HEK293 (cell line): ENCODE measurements at regions not wholly inside any gene's neighbourhood (a gene's known extent, or its start where the extent isn't known, plus 50 kb on each side); places are given as distances from the start of the nearest gene placed in this dataset.

Experiments used
- CTCF ChIA-PET: fragments of 350-600 bp; formaldehyde crosslinking; extraction: SDS; loops from one replicate; lab custom pipeline; 2021; ENCODE audit warnings: antibody characterized with exemption; lab: Yijun Ruan, JAX
- POLR2A ChIA-PET: fragments of 300-600 bp; formaldehyde crosslinking; extraction: SDS; loops from one replicate; lab custom pipeline; 2020; ENCODE audit warnings: antibody characterized with exemption, inconsistent platforms; lab: Yijun Ruan, JAX
- H3K27ac ChIP-seq: fragments of 200-500 bp; sonication (Bioruptor generic); 2 replicates; pipeline ENCODE4 v1.5.1; 2014; ENCODE audit warnings: low read depth, low read length, control low read depth, inconsistent platforms; ENCODE audit errors: extremely low read depth
- H3K36me3 ChIP-seq, 2 experiments: fragments of 200-500 bp in 1 of 2; sonication (Bioruptor generic) in 1 of 2; 1 replicate in 1 of 2; 2 replicates in 1 of 2; pipeline ENCODE4 v1.5.1; 2014 to 2017; ENCODE audit warnings: inconsistent platforms in 2 of 2, low read length in 2 of 2; ENCODE audit not compliant: control insufficient read depth in 2 of 2, insufficient read depth in 1 of 2
- H3K4me1 ChIP-seq: fragments of 200-500 bp; sonication (Bioruptor generic); 2 replicates; pipeline ENCODE4 v1.5.1; 2014; ENCODE audit warnings: mild to moderate bottlenecking, low read length, inconsistent platforms; ENCODE audit not compliant: control insufficient read depth, insufficient read depth
- H3K4me3 ChIP-seq: 2 replicates; pipeline ENCODE4 v1.5.1; 2011; ENCODE audit warnings: low read depth, mild to moderate bottlenecking, control low read depth, low read length, moderate library complexity
- H3K9me3 ChIP-seq: fragments of 200-500 bp; sonication (Bioruptor generic); 2 replicates; pipeline ENCODE4 v1.5.1; 2014; ENCODE audit warnings: low read depth, low read length, inconsistent platforms; ENCODE audit not compliant: control insufficient read depth, insufficient read depth
- BCL11A ChIP-seq: fragments of 450-650 bp; formaldehyde crosslinking; IDR thresholded peaks from 2 replicates; pipeline ENCODE4 v1.5.1; 2016; ENCODE audit warnings: low read depth, missing biosample characterization, missing genetic modification characterization
- FEZF1 ChIP-seq: fragments of 450-650 bp; formaldehyde crosslinking; IDR thresholded peaks from 2 replicates; pipeline ENCODE4 v1.5.1; 2016; ENCODE audit warnings: missing biosample characterization, missing genetic modification characterization
- GLI4 ChIP-seq: fragments of 450-650 bp; formaldehyde crosslinking; IDR thresholded peaks from 2 replicates; pipeline ENCODE4 v1.5.1; 2016; ENCODE audit warnings: missing biosample characterization, missing genetic modification characterization
- IKZF3 ChIP-seq: fragments of 450-650 bp; IDR thresholded peaks from 2 replicates; pipeline ENCODE4 v1.5.0; 2018; ENCODE audit warnings: missing biosample characterization, mild to moderate bottlenecking, missing genetic modification characterization, moderate library complexity
- KLF10 ChIP-seq: fragments of 450-650 bp; IDR thresholded peaks from 2 replicates; pipeline ENCODE4 v1.5.1; 2018; ENCODE audit warnings: missing biosample characterization, mild to moderate bottlenecking, missing genetic modification characterization
- MYNN ChIP-seq: fragments of 450-650 bp; formaldehyde crosslinking; IDR thresholded peaks from 2 replicates; pipeline ENCODE4 v1.5.1; 2016; ENCODE audit warnings: missing biosample characterization, missing genetic modification characterization, borderline replicate concordance
- SP2 ChIP-seq: fragments of 450-650 bp; formaldehyde crosslinking; IDR thresholded peaks from 2 replicates; pipeline ENCODE4 v1.5.1; 2016; ENCODE audit warnings: missing biosample characterization, missing genetic modification characterization
- ZIC2 ChIP-seq: fragments of 450-650 bp; formaldehyde crosslinking; IDR thresholded peaks from 2 replicates; pipeline ENCODE4 v1.5.1; 2016; ENCODE audit warnings: missing biosample characterization, missing genetic modification characterization
- ZNF221 ChIP-seq: fragments of 450-650 bp; formaldehyde crosslinking; IDR thresholded peaks from 2 replicates; pipeline ENCODE4 v1.5.1; 2017; ENCODE audit warnings: missing biosample characterization, missing genetic modification characterization, borderline replicate concordance
- ZNF354C ChIP-seq: fragments of 450-650 bp; formaldehyde crosslinking; IDR thresholded peaks from 2 replicates; pipeline ENCODE4 v1.5.1; 2016; ENCODE audit warnings: missing biosample characterization, missing genetic modification characterization, low read depth, borderline replicate concordance
- ZNF37A ChIP-seq: fragments of 450-650 bp; IDR thresholded peaks from 2 replicates; pipeline ENCODE4 v1.5.1; 2018; ENCODE audit warnings: missing biosample characterization, missing genetic modification characterization
- ZNF426 ChIP-seq: fragments of 450-650 bp; formaldehyde crosslinking; IDR thresholded peaks from 2 replicates; pipeline ENCODE4 v1.5.1; 2017; ENCODE audit warnings: missing biosample characterization, missing genetic modification characterization, mild to moderate bottlenecking, inconsistent platforms, moderate library complexity
- ZNF514 ChIP-seq: fragments of 450-650 bp; formaldehyde crosslinking; IDR thresholded peaks from 2 replicates; pipeline ENCODE4 v1.5.1; 2016; ENCODE audit warnings: missing biosample characterization, missing genetic modification characterization
- ZNF621 ChIP-seq: fragments of 450-650 bp; formaldehyde crosslinking; IDR thresholded peaks from 2 replicates; pipeline ENCODE4 v1.5.1; 2017; ENCODE audit warnings: missing biosample characterization, missing genetic modification characterization
- ZNF660 ChIP-seq: fragments of 450-650 bp; IDR thresholded peaks from 2 replicates; pipeline ENCODE4 v1.5.1; 2018; ENCODE audit warnings: missing biosample characterization, mild to moderate bottlenecking, missing genetic modification characterization
- ZNF777 ChIP-seq: fragments of 450-650 bp; formaldehyde crosslinking; IDR thresholded peaks from 2 replicates; pipeline ENCODE4 v1.5.1; 2017; ENCODE audit warnings: missing biosample characterization, missing genetic modification characterization, borderline replicate concordance
- ZNF791 ChIP-seq: fragments of 450-650 bp; formaldehyde crosslinking; IDR thresholded peaks from 2 replicates; pipeline ENCODE4 v1.5.1; 2016; ENCODE audit warnings: missing biosample characterization, missing genetic modification characterization
- ZSCAN16 ChIP-seq: fragments of 450-650 bp; formaldehyde crosslinking; IDR thresholded peaks from 2 replicates; pipeline ENCODE4 v1.5.1; 2016; ENCODE audit warnings: missing biosample characterization, missing genetic modification characterization
- ZXDB ChIP-seq: fragments of 450-650 bp; formaldehyde crosslinking; IDR thresholded peaks from 2 replicates; pipeline ENCODE4 v1.5.1; 2016; ENCODE audit warnings: missing biosample characterization, missing genetic modification characterization
- TF ChIP-seq, protein P1 (sequence below): IDR thresholded peaks from 2 replicates; pipeline ENCODE4 v1.6.1; 2011; ENCODE audit warnings: mild to moderate bottlenecking, low read depth, low read length, borderline replicate concordance
- TF ChIP-seq, protein P2 (sequence below): fragments of 450-650 bp; formaldehyde crosslinking; IDR thresholded peaks from 2 replicates; pipeline ENCODE4 v1.5.1; 2017; ENCODE audit warnings: missing biosample characterization, missing genetic modification characterization
- TF ChIP-seq, protein P3 (sequence below): fragments of 450-650 bp; formaldehyde crosslinking; IDR thresholded peaks from 2 replicates; pipeline ENCODE4 v1.5.1; 2016; ENCODE audit warnings: missing biosample characterization, missing genetic modification characterization
- TF ChIP-seq, protein P4 (sequence below): fragments of 450-650 bp; formaldehyde crosslinking; conservative IDR thresholded peaks from 2 replicates; pipeline ENCODE4 v1.5.1; 2016; ENCODE audit warnings: low read depth, missing biosample characterization, missing genetic modification characterization
- TF ChIP-seq, protein P5 (sequence below): fragments of 450-650 bp; formaldehyde crosslinking; IDR thresholded peaks from 2 replicates; pipeline ENCODE4 v1.5.1; 2016; ENCODE audit warnings: missing biosample characterization, missing genetic modification characterization
- TF ChIP-seq, protein P6 (sequence below): fragments of 450-650 bp; formaldehyde crosslinking; IDR thresholded peaks from 2 replicates; pipeline ENCODE4 v1.5.1; 2017; ENCODE audit warnings: missing biosample characterization, missing genetic modification characterization

DNA sequence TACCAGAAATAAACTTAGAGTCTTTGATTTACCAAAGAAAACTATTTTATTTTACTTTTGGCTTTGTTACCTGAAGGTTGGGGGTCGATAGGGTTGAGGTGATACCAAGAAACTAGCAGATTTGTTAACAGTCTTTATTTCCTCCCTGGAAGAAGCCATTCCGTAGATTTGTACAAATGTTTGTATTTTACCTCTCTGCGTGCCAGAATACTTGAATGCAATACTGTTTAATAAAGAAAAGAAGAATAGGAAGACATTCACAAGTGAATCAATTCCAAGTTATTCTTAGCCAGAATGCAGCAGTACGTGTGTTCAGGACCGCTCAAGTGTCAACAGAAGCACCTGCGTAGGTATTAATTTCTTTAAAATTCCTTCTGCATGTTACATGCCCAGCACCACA, 260.3 kb upstream of the TENM3 start (continued):
- TF ChIP-seq ZNF660: no peak
- TF ChIP-seq, protein P1, sequence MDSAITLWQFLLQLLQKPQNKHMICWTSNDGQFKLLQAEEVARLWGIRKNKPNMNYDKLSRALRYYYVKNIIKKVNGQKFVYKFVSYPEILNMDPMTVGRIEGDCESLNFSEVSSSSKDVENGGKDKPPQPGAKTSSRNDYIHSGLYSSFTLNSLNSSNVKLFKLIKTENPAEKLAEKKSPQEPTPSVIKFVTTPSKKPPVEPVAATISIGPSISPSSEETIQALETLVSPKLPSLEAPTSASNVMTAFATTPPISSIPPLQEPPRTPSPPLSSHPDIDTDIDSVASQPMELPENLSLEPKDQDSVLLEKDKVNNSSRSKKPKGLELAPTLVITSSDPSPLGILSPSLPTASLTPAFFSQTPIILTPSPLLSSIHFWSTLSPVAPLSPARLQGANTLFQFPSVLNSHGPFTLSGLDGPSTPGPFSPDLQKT: no peak
- no peak for TF ChIP-seq ZIC2 (tag by site-specific recombination)
- no peak for TF ChIP-seq ZNF777 (tag by site-specific recombination)
- no peak for TF ChIP-seq KLF10 (tag by site-specific recombination)
- TF ChIP-seq, protein P2, sequence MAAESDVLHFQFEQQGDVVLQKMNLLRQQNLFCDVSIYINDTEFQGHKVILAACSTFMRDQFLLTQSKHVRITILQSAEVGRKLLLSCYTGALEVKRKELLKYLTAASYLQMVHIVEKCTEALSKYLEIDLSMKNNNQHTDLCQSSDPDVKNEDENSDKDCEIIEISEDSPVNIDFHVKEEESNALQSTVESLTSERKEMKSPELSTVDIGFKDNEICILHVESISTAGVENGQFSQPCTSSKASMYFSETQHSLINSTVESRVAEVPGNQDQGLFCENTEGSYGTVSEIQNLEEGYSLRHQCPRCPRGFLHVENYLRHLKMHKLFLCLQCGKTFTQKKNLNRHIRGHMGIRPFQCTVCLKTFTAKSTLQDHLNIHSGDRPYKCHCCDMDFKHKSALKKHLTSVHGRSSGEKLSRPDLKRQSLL (tag by site-specific recombination): no peak
- TF ChIP-seq ZNF514: no peak
- TF ChIP-seq ZSCAN16 (tag by site-specific recombination): no peak

DNA sequence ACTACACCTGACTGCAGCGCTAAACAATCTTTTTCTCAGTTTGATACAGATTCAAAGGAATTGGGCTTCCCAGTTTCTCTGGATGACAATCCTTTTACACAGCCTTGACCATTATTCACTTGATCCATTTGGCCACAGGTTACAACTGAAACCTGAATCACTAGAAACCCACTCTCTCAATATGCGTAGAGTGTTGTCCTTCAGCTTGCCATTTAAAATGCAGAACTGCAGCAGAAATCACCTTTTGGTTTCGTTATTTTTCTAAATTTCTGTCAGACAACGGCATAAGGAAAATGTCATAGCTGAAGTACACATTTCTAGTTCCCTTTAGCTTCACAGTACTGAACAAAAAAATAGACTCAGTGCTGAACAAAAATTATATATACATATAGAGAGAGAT, 255.8 kb upstream of the TENM3 start:
- Histone ChIP-seq H3K4me1 (peaks cover 7% of the 10 kb centered on the region; the same call in 1 of the 2 replicates), H3K36me3 (no peaks in the 10 kb centered on the region), H3K4me3 (no peak overlapping the region), H3K9me3 (no peaks in the 10 kb centered on the region), H3K27ac (no peak overlapping the region)
- ChIA-PET CTCF (no interaction called here), POLR2A (no interaction called here)
- TF ChIP-seq ZNF621 (tag by site-specific recombination) (no peak), BCL11A (tag by site-specific recombination) (no peak), ZNF514 (no peak), ZNF221 (tag by site-specific recombination) (no peak), GLI4 (tag by site-specific recombination) (no peak), ZNF426 (tag by site-specific recombination) (no peak)
- TF ChIP-seq, protein P3, sequence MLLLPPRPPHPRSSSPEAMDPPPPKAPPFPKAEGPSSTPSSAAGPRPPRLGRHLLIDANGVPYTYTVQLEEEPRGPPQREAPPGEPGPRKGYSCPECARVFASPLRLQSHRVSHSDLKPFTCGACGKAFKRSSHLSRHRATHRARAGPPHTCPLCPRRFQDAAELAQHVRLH (tag by site-specific recombination): no peak
- TF ChIP-seq, protein P4, sequence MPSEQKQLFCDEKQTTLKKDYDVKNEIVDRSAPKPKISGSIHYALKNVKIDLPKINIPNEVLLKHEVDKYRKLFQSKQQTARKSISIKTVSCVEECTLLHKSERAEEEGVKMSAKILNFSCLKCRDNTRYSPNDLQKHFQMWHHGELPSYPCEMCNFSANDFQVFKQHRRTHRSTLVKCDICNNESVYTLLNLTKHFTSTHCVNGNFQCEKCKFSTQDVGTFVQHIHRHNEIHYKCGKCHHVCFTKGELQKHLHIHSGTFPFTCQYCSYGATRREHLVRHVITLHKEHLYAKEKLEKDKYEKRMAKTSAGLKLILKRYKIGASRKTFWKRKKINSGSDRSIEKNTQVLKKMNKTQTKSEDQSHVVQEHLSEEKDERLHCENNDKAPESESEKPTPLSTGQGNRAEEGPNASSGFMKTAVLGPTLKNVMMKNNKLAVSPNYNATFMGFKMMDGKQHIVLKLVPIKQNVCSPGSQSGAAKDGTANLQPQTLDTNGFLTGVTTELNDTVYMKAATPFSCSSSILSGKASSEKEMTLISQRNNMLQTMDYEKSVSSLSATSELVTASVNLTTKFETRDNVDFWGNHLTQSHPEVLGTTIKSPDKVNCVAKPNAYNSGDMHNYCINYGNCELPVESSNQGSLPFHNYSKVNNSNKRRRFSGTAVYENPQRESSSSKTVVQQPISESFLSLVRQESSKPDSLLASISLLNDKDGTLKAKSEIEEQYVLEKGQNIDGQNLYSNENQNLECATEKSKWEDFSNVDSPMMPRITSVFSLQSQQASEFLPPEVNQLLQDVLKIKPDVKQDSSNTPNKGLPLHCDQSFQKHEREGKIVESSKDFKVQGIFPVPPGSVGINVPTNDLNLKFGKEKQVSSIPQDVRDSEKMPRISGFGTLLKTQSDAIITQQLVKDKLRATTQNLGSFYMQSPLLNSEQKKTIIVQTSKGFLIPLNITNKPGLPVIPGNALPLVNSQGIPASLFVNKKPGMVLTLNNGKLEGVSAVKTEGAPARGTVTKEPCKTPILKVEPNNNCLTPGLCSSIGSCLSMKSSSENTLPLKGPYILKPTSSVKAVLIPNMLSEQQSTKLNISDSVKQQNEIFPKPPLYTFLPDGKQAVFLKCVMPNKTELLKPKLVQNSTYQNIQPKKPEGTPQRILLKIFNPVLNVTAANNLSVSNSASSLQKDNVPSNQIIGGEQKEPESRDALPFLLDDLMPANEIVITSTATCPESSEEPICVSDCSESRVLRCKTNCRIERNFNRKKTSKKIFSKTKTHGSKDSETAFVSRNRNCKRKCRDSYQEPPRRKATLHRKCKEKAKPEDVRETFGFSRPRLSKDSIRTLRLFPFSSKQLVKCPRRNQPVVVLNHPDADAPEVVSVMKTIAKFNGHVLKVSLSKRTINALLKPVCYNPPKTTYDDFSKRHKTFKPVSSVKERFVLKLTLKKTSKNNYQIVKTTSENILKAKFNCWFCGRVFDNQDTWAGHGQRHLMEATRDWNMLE (tag by site-specific recombination): no peak

DNA sequence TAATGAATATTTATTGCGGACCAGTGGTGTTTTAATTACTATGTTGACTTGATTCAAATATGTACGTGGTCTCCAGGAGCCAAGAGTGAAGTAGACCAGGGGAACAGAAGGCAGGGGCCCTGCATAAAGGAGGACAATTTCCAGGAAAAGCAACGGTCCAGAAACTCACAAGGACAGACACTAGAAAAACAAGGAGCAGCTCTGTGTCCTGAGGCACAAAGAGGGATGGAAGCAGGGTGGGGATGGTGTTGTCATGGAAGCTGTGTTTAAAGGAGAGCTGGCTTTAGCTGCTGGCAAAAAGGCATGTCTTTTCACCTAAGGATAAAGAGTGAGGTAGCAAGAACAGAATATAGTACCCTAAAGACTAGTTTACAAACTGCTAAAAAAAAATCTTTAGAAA, 254.1 kb upstream of the TENM3 start:
- POLR2A ChIA-PET: no interaction called here
- Histone ChIP-seq H3K27ac (no peak overlapping the region), H3K36me3 (no peaks in the 10 kb centered on the region), H3K4me1 (peaks cover 5% of the 10 kb centered on the region; the same call in 1 of the 2 replicates), H3K9me3 (no peaks in the 10 kb centered on the region), H3K4me3 (no peak overlapping the region)
- CTCF ChIA-PET: no interaction called here
- TF ChIP-seq ZNF354C (no peak), MYNN (tag by site-specific recombination) (no peak), ZXDB (tag by site-specific recombination) (no peak), ZNF791 (tag by site-specific recombination) (no peak), IKZF3 (no peak), SP2 (tag by site-specific recombination) (no peak), ZNF37A (tag by site-specific recombination) (no peak), FEZF1 (no peak)
- TF ChIP-seq, protein P5, sequence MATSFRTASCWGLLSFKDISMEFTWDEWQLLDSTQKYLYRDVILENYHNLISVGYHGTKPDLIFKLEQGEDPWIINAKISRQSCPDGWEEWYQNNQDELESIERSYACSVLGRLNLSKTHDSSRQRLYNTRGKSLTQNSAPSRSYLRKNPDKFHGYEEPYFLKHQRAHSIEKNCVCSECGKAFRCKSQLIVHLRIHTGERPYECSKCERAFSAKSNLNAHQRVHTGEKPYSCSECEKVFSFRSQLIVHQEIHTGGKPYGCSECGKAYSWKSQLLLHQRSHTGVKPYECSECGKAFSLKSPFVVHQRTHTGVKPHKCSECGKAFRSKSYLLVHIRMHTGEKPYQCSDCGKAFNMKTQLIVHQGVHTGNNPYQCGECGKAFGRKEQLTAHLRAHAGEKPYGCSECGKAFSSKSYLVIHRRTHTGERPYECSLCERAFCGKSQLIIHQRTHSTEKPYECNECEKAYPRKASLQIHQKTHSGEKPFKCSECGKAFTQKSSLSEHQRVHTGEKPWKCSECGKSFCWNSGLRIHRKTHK (tag by site-specific recombination): no peak
- TF ChIP-seq, protein P6, sequence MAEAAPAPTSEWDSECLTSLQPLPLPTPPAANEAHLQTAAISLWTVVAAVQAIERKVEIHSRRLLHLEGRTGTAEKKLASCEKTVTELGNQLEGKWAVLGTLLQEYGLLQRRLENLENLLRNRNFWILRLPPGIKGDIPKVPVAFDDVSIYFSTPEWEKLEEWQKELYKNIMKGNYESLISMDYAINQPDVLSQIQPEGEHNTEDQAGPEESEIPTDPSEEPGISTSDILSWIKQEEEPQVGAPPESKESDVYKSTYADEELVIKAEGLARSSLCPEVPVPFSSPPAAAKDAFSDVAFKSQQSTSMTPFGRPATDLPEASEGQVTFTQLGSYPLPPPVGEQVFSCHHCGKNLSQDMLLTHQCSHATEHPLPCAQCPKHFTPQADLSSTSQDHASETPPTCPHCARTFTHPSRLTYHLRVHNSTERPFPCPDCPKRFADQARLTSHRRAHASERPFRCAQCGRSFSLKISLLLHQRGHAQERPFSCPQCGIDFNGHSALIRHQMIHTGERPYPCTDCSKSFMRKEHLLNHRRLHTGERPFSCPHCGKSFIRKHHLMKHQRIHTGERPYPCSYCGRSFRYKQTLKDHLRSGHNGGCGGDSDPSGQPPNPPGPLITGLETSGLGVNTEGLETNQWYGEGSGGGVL (tag by site-specific recombination): no peak
